Fibroblast of mammary gland (primary cell): ENCODE measurements at regions not wholly inside any gene's neighbourhood (a gene's known extent, or its start where the extent isn't known, plus 50 kb on each side); places are given as distances from the start of the nearest gene placed in this dataset.
A peak's percentile ranks its signal among the peaks of the same experiment; 100 is the strongest.

ENCODE experiments used
- DNase-seq: peaks from one replicate; pipeline ENCODE4 v3.0.0-alpha.2; 2010; ENCODE audit warnings: low read depth
- H3K4me3 ChIP-seq: 2 replicates; pipeline ENCODE4 v1.5.1; 2011; ENCODE audit warnings: low read depth, mild to moderate bottlenecking, low read length, moderate library complexity; ENCODE audit not compliant: control insufficient read depth
- CTCF ChIP-seq: conservative IDR thresholded peaks from 2 replicates; pipeline ENCODE4 v1.5.1; 2011; ENCODE audit warnings: low read depth, low read length, inconsistent platforms; ENCODE audit not compliant: control insufficient read depth, insufficient read depth

GRCh38 chr2:144824306-144825080, 304.6 kb upstream of the ZEB2 start:
- H3K4me3 ChIP-seq, result no peak overlapping the region
- DNase-seq, result no peak
- TF ChIP-seq CTCF, result no peak

GRCh38 chr2:144822966-144823365, 303.0 kb upstream of the ZEB2 start:
- no peak for DNase-seq
- TF ChIP-seq CTCF, result no peak
- H3K4me3 ChIP-seq, result no peak overlapping the region

- TF ChIP-seq CTCF, result no peak
- no peak for DNase-seq
Measured at GRCh38 chr2:144812288-144812687, 292.4 kb upstream of the ZEB2 start.

GRCh38 chr2:144801766-144802165, 281.8 kb upstream of the ZEB2 start:
- no peak for TF ChIP-seq CTCF
- DNase-seq, result peak; percentile 68
- no peak overlapping the region for H3K4me3 ChIP-seq

More at GRCh38 chr2:144812288-144812687, 292.4 kb upstream of the ZEB2 start:
- no peak overlapping the region for H3K4me3 ChIP-seq

- no peak for TF ChIP-seq CTCF
- H3K4me3 ChIP-seq, result no peak overlapping the region
- DNase-seq, result no peak
Measured at GRCh38 chr2:144801325-144801724, 281.4 kb upstream of the ZEB2 start.

- DNase-seq, result no peak
- H3K4me3 ChIP-seq, result no peak overlapping the region
- TF ChIP-seq CTCF, result no peak
Measured at GRCh38 chr2:144798989-144799388, 279.1 kb upstream of the ZEB2 start.

GRCh38 chr2:144798034-144798433, 278.1 kb upstream of the ZEB2 start:
- no peak for TF ChIP-seq CTCF
- H3K4me3 ChIP-seq, result no peak overlapping the region
- no peak for DNase-seq
